ENCODE measurements at regions not wholly inside any gene's neighbourhood (a gene's known extent, or its start where the extent isn't known, plus 50 kb on each side); places are given as distances from the start of the nearest gene placed in this dataset.

DNA sequence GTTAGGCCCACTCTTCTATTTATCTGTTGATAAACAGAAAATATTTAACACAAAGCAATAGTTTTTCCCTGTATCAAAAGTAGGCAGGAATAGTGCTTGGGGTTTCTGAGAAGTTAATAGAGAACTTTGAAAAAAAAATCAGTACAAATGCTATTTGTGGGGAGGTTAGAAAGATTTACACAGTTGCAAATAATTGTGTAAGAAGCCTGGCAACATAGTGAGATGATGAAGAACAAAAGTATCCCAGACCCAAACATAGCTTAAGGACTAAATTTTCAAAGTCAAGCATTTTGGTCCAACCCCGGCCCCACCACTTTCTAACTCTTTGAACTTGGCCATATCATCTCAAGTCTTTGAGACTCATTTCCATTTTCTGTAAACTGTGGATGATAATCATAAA, 687.5 kb upstream of the TMEM132C start:
- no peaks in the 10 kb centered on the region for H3K9me3 ChIP-seq (ENCODE audit: control insufficient read depth in 3 of 3, low read length in 3 of 3)
- H3K27ac ChIP-seq (ENCODE audit: low read depth, low read length) = no peak overlapping the region
- no peaks in the 10 kb centered on the region for H3K27me3 ChIP-seq (ENCODE audit: control insufficient read depth in 3 of 3, insufficient read depth in 3 of 3, low read length in 3 of 3)

DNA sequence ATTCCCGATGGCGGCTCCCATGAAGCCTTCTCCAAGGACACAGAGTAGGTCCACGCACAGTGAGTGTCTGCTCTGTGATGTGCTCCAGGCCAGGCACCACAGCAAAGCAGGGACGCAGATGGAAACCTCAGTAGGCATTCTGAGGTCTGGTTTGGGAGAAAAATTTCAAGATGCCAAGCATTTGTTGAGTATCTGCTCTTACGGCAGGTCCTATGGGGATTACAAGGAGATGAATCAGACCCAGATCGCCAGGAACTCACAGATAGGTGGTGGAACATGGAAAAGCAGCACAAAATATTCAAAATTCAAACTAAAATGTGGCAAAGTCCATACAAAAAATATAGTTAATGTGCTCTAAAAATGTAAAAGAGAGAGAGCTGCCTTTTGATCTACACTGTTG, 684.9 kb upstream of the TMEM132C start:
- no peaks in the 10 kb centered on the region for H3K9me3 ChIP-seq (ENCODE audit: control insufficient read depth in 3 of 3, low read length in 3 of 3)
- H3K4me1 ChIP-seq (ENCODE audit: control insufficient read depth in 3 of 3, insufficient read depth in 3 of 3, low read length in 3 of 3) = no peaks in the 10 kb centered on the region
- H3K27ac ChIP-seq (ENCODE audit: low read depth, low read length) = no peak overlapping the region
- no peak overlapping the region for H3K9ac ChIP-seq (ENCODE audit: low read depth in 1 of 3, low read length in 3 of 3)
- H3K27me3 ChIP-seq (ENCODE audit: control insufficient read depth in 3 of 3, insufficient read depth in 3 of 3, low read length in 3 of 3) = no peaks in the 10 kb centered on the region
- H3K36me3 ChIP-seq (ENCODE audit: control insufficient read depth in 3 of 3, insufficient read depth in 3 of 3, low read length in 3 of 3) = no peaks in the 10 kb centered on the region
- no peak overlapping the region for H3K4me3 ChIP-seq (ENCODE audit: low read length in 3 of 3)

More for the DNA sequence above, 687.5 kb upstream of the TMEM132C start:
- Histone ChIP-seq H3K36me3 (ENCODE audit: control insufficient read depth in 3 of 3, insufficient read depth in 3 of 3, low read length in 3 of 3) (no peaks in the 10 kb centered on the region), H3K9ac (ENCODE audit: low read depth in 1 of 3, low read length in 3 of 3) (no peak overlapping the region), H3K4me3 (ENCODE audit: low read length in 3 of 3) (no peak overlapping the region), H3K4me1 (ENCODE audit: control insufficient read depth in 3 of 3, insufficient read depth in 3 of 3, low read length in 3 of 3) (no peaks in the 10 kb centered on the region)

DNA sequence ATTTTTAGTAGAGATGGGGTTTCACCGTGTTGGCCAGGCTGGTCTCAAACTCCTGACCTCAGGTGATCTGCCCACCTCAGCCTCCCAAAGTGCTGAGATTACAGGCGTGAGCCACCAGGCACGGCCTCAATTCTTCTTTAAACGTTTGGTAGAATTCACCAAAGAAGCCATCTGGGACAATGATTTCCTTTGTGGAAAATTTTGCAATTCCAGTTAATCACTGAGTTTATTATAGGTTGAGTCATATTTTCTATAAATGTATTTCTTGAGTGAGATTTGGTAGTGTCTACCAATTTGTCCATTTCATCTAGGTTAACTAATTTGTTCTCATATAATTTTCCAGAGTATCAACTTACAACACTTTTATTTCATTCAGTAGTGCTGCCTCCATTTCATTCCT, 683.9 kb upstream of the TMEM132C start:
- Histone ChIP-seq H3K27me3 (ENCODE audit: control insufficient read depth in 3 of 3, insufficient read depth in 3 of 3, low read length in 3 of 3) (no peaks in the 10 kb centered on the region), H3K4me3 (ENCODE audit: low read length in 3 of 3) (no peak overlapping the region), H3K36me3 (ENCODE audit: control insufficient read depth in 3 of 3, insufficient read depth in 3 of 3, low read length in 3 of 3) (no peaks in the 10 kb centered on the region), H3K9ac (ENCODE audit: low read depth in 1 of 3, low read length in 3 of 3) (no peak overlapping the region), H3K9me3 (ENCODE audit: control insufficient read depth in 3 of 3, low read length in 3 of 3) (no peaks in the 10 kb centered on the region), H3K27ac (ENCODE audit: low read depth, low read length) (no peak overlapping the region), H3K4me1 (ENCODE audit: control insufficient read depth in 3 of 3, insufficient read depth in 3 of 3, low read length in 3 of 3) (no peaks in the 10 kb centered on the region)

DNA sequence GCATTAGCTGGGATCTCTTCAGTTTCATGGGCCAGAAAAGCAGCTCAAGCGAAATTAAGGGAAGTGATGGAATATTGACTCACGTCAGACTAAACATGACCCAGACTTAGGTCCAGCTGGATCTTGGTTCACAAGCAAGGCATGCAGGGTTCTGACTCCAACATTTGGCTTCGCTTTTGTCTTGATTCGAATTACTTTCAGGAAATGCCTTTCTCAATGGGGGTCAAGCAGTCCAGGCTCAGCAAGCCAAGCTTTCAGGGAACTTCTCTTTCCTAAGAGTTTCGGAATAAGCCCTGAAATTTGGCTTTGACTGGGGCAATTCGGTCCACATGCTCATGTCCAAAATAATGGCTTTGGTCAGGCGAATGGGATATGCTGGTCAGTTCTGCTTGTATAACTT, 678.7 kb upstream of the TMEM132C start:
- Histone ChIP-seq H3K9ac (ENCODE audit: low read depth in 1 of 3, low read length in 3 of 3) (no peak overlapping the region), H3K4me1 (ENCODE audit: control insufficient read depth in 3 of 3, insufficient read depth in 3 of 3, low read length in 3 of 3) (no peaks in the 10 kb centered on the region), H3K27ac (ENCODE audit: low read depth, low read length) (no peak overlapping the region), H3K27me3 (ENCODE audit: control insufficient read depth in 3 of 3, insufficient read depth in 3 of 3, low read length in 3 of 3) (no peaks in the 10 kb centered on the region), H3K36me3 (ENCODE audit: control insufficient read depth in 3 of 3, insufficient read depth in 3 of 3, low read length in 3 of 3) (no peaks in the 10 kb centered on the region), H3K4me3 (ENCODE audit: low read length in 3 of 3) (no peak overlapping the region), H3K9me3 (ENCODE audit: control insufficient read depth in 3 of 3, low read length in 3 of 3) (no peaks in the 10 kb centered on the region)

DNA sequence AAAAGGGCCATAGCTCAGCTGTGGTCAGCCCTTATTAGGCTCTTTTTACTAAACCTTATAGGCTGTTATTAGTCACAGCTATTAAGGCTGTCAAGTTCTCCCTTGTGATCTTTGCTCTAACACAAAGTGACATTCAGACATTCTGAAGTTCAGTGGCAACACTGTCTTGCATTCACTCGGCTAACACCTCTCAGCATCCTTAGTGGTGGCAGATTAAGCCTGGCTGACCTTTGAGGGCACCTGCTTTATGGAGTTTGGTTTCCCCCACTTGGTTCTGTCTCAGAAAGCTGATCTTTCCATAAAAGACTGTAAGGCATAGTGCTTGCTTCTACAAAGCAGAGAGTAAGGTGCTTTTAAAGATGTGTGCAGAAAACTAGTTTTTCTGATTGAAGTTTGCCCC, 677.4 kb upstream of the TMEM132C start:
- H3K36me3 ChIP-seq (ENCODE audit: control insufficient read depth in 3 of 3, insufficient read depth in 3 of 3, low read length in 3 of 3) = no peaks in the 10 kb centered on the region
- H3K4me3 ChIP-seq (ENCODE audit: low read length in 3 of 3) = no peak overlapping the region
- no peaks in the 10 kb centered on the region for H3K4me1 ChIP-seq (ENCODE audit: control insufficient read depth in 3 of 3, insufficient read depth in 3 of 3, low read length in 3 of 3)
- no peak overlapping the region for H3K27ac ChIP-seq (ENCODE audit: low read depth, low read length)
- no peak overlapping the region for H3K9ac ChIP-seq (ENCODE audit: low read depth in 1 of 3, low read length in 3 of 3)
- no peaks in the 10 kb centered on the region for H3K27me3 ChIP-seq (ENCODE audit: control insufficient read depth in 3 of 3, insufficient read depth in 3 of 3, low read length in 3 of 3)
- H3K9me3 ChIP-seq (ENCODE audit: control insufficient read depth in 3 of 3, low read length in 3 of 3) = no peaks in the 10 kb centered on the region

DNA sequence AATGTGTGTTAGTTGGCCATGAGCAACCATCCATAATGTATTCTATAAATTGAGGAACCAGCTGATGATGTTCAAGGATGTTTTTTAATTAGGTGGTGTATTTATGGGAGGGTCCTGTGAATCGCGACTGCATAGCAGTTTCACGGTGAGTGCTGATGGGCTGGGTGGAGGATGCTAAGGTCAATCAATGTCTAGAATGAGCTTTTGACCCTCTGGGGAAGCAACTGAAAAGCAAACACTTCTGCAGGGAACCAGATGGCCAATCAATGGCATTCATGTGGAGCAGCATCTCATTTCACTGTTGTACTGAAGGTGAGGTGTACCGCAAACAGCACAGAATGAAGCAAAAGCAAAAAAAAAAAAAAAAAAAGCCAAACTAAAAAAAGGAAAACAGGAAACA, 676.1 kb upstream of the TMEM132C start:
- Histone ChIP-seq H3K27ac (ENCODE audit: low read depth, low read length) (no peak overlapping the region), H3K27me3 (ENCODE audit: control insufficient read depth in 3 of 3, insufficient read depth in 3 of 3, low read length in 3 of 3) (no peaks in the 10 kb centered on the region), H3K4me3 (ENCODE audit: low read length in 3 of 3) (no peak overlapping the region), H3K4me1 (ENCODE audit: control insufficient read depth in 3 of 3, insufficient read depth in 3 of 3, low read length in 3 of 3) (no peaks in the 10 kb centered on the region), H3K9ac (ENCODE audit: low read depth in 1 of 3, low read length in 3 of 3) (no peak overlapping the region), H3K36me3 (ENCODE audit: control insufficient read depth in 3 of 3, insufficient read depth in 3 of 3, low read length in 3 of 3) (no peaks in the 10 kb centered on the region), H3K9me3 (ENCODE audit: control insufficient read depth in 3 of 3, low read length in 3 of 3) (no peaks in the 10 kb centered on the region)

DNA sequence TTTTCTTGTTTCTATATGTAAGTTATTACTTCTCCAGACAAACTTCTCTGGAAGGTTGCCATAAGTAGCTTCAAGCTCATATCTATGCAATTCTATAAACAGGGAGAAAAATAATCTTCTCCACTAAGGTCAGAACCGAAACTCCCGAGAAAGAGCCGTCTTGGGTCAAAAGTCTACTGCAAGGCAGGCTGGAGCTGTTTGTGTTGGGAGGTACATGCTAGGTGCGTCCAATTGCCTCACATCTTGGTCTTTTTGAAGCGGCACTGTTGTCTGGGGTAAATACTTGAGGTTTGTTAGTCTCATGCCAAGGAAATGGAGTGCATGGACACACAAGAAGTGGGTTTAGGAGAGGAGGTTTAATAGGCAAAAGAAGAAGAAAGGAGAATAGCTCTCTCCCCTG, 674.7 kb upstream of the TMEM132C start:
- H3K27ac ChIP-seq (ENCODE audit: low read depth, low read length) = no peak overlapping the region
- H3K4me1 ChIP-seq (ENCODE audit: control insufficient read depth in 3 of 3, insufficient read depth in 3 of 3, low read length in 3 of 3) = no peaks in the 10 kb centered on the region
- H3K9me3 ChIP-seq (ENCODE audit: control insufficient read depth in 3 of 3, low read length in 3 of 3) = no peaks in the 10 kb centered on the region
- H3K4me3 ChIP-seq (ENCODE audit: low read length in 3 of 3) = no peak overlapping the region
- no peaks in the 10 kb centered on the region for H3K27me3 ChIP-seq (ENCODE audit: control insufficient read depth in 3 of 3, insufficient read depth in 3 of 3, low read length in 3 of 3)
- H3K36me3 ChIP-seq (ENCODE audit: control insufficient read depth in 3 of 3, insufficient read depth in 3 of 3, low read length in 3 of 3) = no peaks in the 10 kb centered on the region
- H3K9ac ChIP-seq (ENCODE audit: low read depth in 1 of 3, low read length in 3 of 3) = no peak overlapping the region

DNA sequence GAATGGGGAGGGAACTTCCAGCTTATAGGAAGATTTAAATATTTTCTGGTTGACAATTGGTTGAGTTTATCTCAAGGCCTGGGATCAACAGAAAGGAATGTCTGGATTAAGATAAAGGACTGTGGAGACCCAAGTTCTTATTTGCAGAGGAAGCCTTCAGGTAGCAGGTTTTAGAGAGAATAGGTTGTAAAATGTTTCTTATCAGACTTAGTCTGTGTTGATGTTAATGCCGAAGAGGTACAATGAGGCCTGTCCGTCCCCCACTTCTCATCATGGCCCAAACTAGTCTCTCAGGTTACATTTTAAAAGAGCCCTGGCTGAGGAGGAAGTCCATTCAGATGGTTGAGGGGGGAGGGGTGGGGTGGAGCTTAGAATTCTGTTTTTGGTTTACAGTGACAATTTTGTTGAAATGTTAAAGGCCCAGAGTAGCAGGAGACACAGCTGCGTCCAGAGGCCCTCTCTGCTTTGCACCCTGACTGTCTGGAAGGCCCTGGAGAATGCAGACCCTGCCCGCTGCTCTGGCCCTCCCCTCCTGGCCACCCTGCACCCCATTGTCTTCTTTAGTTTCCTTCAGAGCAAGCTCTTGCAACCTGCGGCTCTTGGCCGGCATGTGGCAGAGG, 672.5 kb upstream of the TMEM132C start:
- Histone ChIP-seq H3K4me1 (ENCODE audit: control insufficient read depth in 3 of 3, insufficient read depth in 3 of 3, low read length in 3 of 3) (no peaks in the 10 kb centered on the region), H3K27ac (ENCODE audit: low read depth, low read length) (no peak overlapping the region), H3K27me3 (ENCODE audit: control insufficient read depth in 3 of 3, insufficient read depth in 3 of 3, low read length in 3 of 3) (no peaks in the 10 kb centered on the region), H3K9me3 (ENCODE audit: control insufficient read depth in 3 of 3, low read length in 3 of 3) (no peaks in the 10 kb centered on the region), H3K36me3 (ENCODE audit: control insufficient read depth in 3 of 3, insufficient read depth in 3 of 3, low read length in 3 of 3) (no peaks in the 10 kb centered on the region), H3K9ac (ENCODE audit: low read depth in 1 of 3, low read length in 3 of 3) (no peak overlapping the region), H3K4me3 (ENCODE audit: low read length in 3 of 3) (no peak overlapping the region)

DNA sequence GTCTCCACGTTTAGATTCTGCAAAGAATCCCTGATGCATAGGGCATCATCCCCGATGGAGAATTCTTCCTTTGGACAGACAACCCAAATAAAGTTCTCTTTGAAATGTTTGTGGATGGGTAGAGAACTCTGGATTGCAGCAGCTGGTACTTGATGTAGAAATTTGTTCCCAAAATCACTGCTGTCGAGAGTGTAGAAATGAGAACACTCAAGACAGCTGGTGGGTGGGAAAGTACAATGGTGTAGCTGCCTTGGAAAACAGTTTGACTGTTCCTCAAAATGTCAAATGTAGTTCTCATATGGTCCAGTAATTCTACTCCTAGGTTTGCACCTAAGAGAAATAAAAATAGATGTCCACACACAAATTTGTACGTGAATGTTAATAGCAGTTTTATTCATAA, 671.5 kb upstream of the TMEM132C start:
- H3K9ac ChIP-seq (ENCODE audit: low read depth in 1 of 3, low read length in 3 of 3) = no peak overlapping the region
- no peaks in the 10 kb centered on the region for H3K27me3 ChIP-seq (ENCODE audit: control insufficient read depth in 3 of 3, insufficient read depth in 3 of 3, low read length in 3 of 3)
- H3K4me1 ChIP-seq (ENCODE audit: control insufficient read depth in 3 of 3, insufficient read depth in 3 of 3, low read length in 3 of 3) = no peaks in the 10 kb centered on the region

DNA sequence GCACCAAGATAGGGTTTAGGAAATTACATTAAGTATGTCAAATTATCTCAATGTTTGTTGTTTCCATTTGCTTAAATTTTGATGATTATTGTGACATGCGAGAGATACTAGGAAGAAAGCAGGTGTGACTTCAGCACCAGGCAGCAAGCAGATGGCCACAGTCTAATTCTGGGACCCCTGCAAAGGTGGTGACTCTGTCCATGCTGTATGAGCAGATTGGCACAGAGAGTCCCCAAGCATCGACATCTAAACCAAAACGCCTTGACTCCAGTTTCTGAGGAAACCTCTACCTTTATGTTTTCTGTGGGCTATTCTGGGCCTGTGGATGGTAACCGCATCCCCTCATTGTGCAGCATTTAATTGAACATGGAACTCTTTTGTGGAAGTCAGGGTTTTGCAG, 670.1 kb upstream of the TMEM132C start:
- no peaks in the 10 kb centered on the region for H3K4me1 ChIP-seq (ENCODE audit: control insufficient read depth in 3 of 3, insufficient read depth in 3 of 3, low read length in 3 of 3)
- H3K9ac ChIP-seq (ENCODE audit: low read depth in 1 of 3, low read length in 3 of 3) = no peak overlapping the region
- H3K36me3 ChIP-seq (ENCODE audit: control insufficient read depth in 3 of 3, insufficient read depth in 3 of 3, low read length in 3 of 3) = no peaks in the 10 kb centered on the region
- no peak overlapping the region for H3K27ac ChIP-seq (ENCODE audit: low read depth, low read length)
- no peak overlapping the region for H3K4me3 ChIP-seq (ENCODE audit: low read length in 3 of 3)
- H3K9me3 ChIP-seq (ENCODE audit: control insufficient read depth in 3 of 3, low read length in 3 of 3) = no peaks in the 10 kb centered on the region
- no peaks in the 10 kb centered on the region for H3K27me3 ChIP-seq (ENCODE audit: control insufficient read depth in 3 of 3, insufficient read depth in 3 of 3, low read length in 3 of 3)

More for the DNA sequence above, 671.5 kb upstream of the TMEM132C start:
- Histone ChIP-seq H3K27ac (ENCODE audit: low read depth, low read length) (no peak overlapping the region), H3K9me3 (ENCODE audit: control insufficient read depth in 3 of 3, low read length in 3 of 3) (no peaks in the 10 kb centered on the region), H3K36me3 (ENCODE audit: control insufficient read depth in 3 of 3, insufficient read depth in 3 of 3, low read length in 3 of 3) (no peaks in the 10 kb centered on the region), H3K4me3 (ENCODE audit: low read length in 3 of 3) (no peak overlapping the region)

DNA sequence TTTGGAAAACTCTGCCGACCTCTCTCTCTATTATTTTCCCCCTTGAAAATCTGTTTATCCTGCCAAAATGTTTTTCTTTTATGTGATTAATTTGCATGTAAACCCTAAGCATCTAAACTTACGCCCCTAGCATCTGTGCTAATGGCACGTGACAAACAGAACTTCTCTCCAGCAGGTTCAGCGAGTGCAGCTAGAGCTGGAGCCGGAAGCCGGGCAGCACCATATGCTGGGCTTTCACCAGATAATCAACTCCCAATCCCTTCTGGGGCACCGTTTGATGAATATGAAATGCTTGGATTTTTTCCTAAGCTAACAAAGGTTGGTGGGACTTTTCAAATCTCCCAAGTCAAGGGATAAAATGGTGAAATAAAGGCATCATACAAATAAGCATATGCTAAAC, 667.5 kb upstream of the TMEM132C start:
- no peaks in the 10 kb centered on the region for H3K27me3 ChIP-seq (ENCODE audit: control insufficient read depth in 3 of 3, insufficient read depth in 3 of 3, low read length in 3 of 3)
- no peaks in the 10 kb centered on the region for H3K4me1 ChIP-seq (ENCODE audit: control insufficient read depth in 3 of 3, insufficient read depth in 3 of 3, low read length in 3 of 3)
- no peak overlapping the region for H3K4me3 ChIP-seq (ENCODE audit: low read length in 3 of 3)
- no peaks in the 10 kb centered on the region for H3K9me3 ChIP-seq (ENCODE audit: control insufficient read depth in 3 of 3, low read length in 3 of 3)
- no peak overlapping the region for H3K9ac ChIP-seq (ENCODE audit: low read depth in 1 of 3, low read length in 3 of 3)
- no peak overlapping the region for H3K27ac ChIP-seq (ENCODE audit: low read depth, low read length)
- H3K36me3 ChIP-seq (ENCODE audit: control insufficient read depth in 3 of 3, insufficient read depth in 3 of 3, low read length in 3 of 3) = no peaks in the 10 kb centered on the region

Data from skeletal muscle tissue (tissue), 3 donors.